Panc1 (cell line): ENCODE measurements at regions not wholly inside any gene's neighbourhood (a gene's known extent, or its start where the extent isn't known, plus 50 kb on each side); places are given as distances from the start of the nearest gene placed in this dataset.

Experiments
- POLR2AphosphoS5 ChIP-seq: IDR thresholded peaks from 2 replicates; pipeline ENCODE4 v1.6.1; 2012; ENCODE audit warnings: mild to moderate bottlenecking, low read depth, low read length, moderate library complexity
- SIN3A ChIP-seq: IDR thresholded peaks from 2 replicates; pipeline ENCODE4 v1.6.1; 2012; ENCODE audit warnings: low read depth, mild to moderate bottlenecking, low read length, moderate library complexity, borderline replicate concordance; ENCODE audit not compliant: insufficient read depth
- TCF7L2 ChIP-seq: IDR thresholded peaks from 2 replicates; pipeline ENCODE4 v1.6.1; 2011; ENCODE audit warnings: mild to moderate bottlenecking, low read depth, low read length, inconsistent platforms
- TF ChIP-seq, protein P1 (sequence below): fragments of 450-650 bp; IDR thresholded peaks from 2 replicates; pipeline ENCODE4 v1.5.1; 2017; ENCODE audit warnings: mild to moderate bottlenecking

DNA sequence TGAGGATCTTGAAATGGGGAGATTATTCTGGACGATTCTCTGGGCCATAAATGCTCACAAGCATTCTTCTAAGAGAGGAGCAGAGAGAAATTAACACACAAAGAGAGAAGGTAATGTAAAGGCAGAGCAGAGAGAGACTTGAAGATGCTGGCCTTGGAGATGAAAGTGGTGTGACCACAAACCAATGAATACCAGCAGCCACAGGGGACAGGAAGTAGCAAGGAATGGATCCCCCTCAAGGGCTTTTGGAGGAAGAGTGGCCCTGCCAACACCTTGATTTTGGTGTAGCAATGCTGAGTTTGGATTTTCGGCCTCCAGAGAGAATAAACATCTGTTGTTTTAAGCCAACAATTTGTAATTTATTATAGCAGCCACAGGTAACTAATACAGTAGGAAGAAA lies 1155.6 kb downstream of the TYW1 start:
- TF ChIP-seq, protein P1, sequence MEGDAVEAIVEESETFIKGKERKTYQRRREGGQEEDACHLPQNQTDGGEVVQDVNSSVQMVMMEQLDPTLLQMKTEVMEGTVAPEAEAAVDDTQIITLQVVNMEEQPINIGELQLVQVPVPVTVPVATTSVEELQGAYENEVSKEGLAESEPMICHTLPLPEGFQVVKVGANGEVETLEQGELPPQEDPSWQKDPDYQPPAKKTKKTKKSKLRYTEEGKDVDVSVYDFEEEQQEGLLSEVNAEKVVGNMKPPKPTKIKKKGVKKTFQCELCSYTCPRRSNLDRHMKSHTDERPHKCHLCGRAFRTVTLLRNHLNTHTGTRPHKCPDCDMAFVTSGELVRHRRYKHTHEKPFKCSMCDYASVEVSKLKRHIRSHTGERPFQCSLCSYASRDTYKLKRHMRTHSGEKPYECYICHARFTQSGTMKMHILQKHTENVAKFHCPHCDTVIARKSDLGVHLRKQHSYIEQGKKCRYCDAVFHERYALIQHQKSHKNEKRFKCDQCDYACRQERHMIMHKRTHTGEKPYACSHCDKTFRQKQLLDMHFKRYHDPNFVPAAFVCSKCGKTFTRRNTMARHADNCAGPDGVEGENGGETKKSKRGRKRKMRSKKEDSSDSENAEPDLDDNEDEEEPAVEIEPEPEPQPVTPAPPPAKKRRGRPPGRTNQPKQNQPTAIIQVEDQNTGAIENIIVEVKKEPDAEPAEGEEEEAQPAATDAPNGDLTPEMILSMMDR = no peak
- no peak for TF ChIP-seq POLR2AphosphoS5
- TF ChIP-seq SIN3A = no peak
- TF ChIP-seq TCF7L2 = no peak
